ENCODE measurements at regions not wholly inside any gene's neighbourhood (a gene's known extent, or its start where the extent isn't known, plus 50 kb on each side); places are given as distances from the start of the nearest gene placed in this dataset.

- no peak for TF ChIP-seq ATF3 (IDR thresholded peaks at IDR 0.05)
- TF ChIP-seq HNF4A (conservative IDR thresholded peaks at IDR 0.05) = no peak
- no peak for TF ChIP-seq GABPA (IDR thresholded peaks at IDR 0.05 in 1 of 2, conservative IDR thresholded peaks at IDR 0.05 in 1 of 2)
- no peak for TF ChIP-seq HNF4G (IDR thresholded peaks at IDR 0.05)
- TF ChIP-seq MAX (IDR thresholded peaks at IDR 0.05) = no peak
- TF ChIP-seq ZBTB33 (IDR thresholded peaks at IDR 0.05) = no peak
- TF ChIP-seq FOXA2 (IDR thresholded peaks at IDR 0.05) = no peak
- no peak for TF ChIP-seq RXRA (IDR thresholded peaks at IDR 0.05)
- no peak for TF ChIP-seq RAD21 (IDR thresholded peaks at IDR 0.05)
- no peak for TF ChIP-seq SP1 (IDR thresholded peaks at IDR 0.05)
- no peak for TF ChIP-seq EGR1 (IDR thresholded peaks at IDR 0.05; ENCODE audit: low read depth in 2 of 2)
- no peak for TF ChIP-seq TAF1 (conservative IDR thresholded peaks at IDR 0.05)
- no peak for TF ChIP-seq JUND (IDR thresholded peaks at IDR 0.05)
- Histone ChIP-seq H3K4me3 (ENCODE audit: low read depth in 1 of 3, low read length in 3 of 3) (no peak overlapping the region), H3K9ac (ENCODE audit: low read depth in 1 of 2, low read length in 2 of 2) (no peak overlapping the region), H3K36me3 (ENCODE audit: control insufficient read depth in 4 of 4, insufficient read depth in 3 of 4, low read depth in 1 of 4, low read length in 3 of 4) (no peaks in the 10 kb centered on the region), H3K27ac (ENCODE audit: low read depth in 1 of 2, low read length in 2 of 2) (no peak overlapping the region), H3K4me1 (ENCODE audit: control insufficient read depth in 4 of 4, insufficient read depth in 4 of 4, low read length in 3 of 4) (no peaks in the 10 kb centered on the region), H3K27me3 (ENCODE audit: control insufficient read depth in 4 of 4, insufficient read depth in 4 of 4, low read length in 3 of 4) (no peaks in the 10 kb centered on the region), H3K9me3 (ENCODE audit: control insufficient read depth in 4 of 4, low read length in 3 of 4) (no peaks in the 10 kb centered on the region)
- no peak for DNase-seq (ENCODE audit: low spot score)
- WGBS = 66% methylated on average over 4 of the region's 4 CpGs
These were observed 75.6 kb downstream of the PRL start for GRCh38 chr6:22221211-22221610.

- TF ChIP-seq TAF1 (conservative IDR thresholded peaks at IDR 0.05) (no peak), ATF3 (IDR thresholded peaks at IDR 0.05) (no peak), YY1 (IDR thresholded peaks at IDR 0.05) (no peak), HNF4A (conservative IDR thresholded peaks at IDR 0.05) (no peak), SP1 (IDR thresholded peaks at IDR 0.05) (no peak), ZBTB33 (IDR thresholded peaks at IDR 0.05) (no peak), HNF4G (IDR thresholded peaks at IDR 0.05) (no peak), GABPA (IDR thresholded peaks at IDR 0.05 in 1 of 2, conservative IDR thresholded peaks at IDR 0.05 in 1 of 2) (no peak), EGR1 (IDR thresholded peaks at IDR 0.05; ENCODE audit: low read depth in 2 of 2) (no peak), FOXA2 (IDR thresholded peaks at IDR 0.05) (no peak)
- TF ChIP-seq, protein P1, sequence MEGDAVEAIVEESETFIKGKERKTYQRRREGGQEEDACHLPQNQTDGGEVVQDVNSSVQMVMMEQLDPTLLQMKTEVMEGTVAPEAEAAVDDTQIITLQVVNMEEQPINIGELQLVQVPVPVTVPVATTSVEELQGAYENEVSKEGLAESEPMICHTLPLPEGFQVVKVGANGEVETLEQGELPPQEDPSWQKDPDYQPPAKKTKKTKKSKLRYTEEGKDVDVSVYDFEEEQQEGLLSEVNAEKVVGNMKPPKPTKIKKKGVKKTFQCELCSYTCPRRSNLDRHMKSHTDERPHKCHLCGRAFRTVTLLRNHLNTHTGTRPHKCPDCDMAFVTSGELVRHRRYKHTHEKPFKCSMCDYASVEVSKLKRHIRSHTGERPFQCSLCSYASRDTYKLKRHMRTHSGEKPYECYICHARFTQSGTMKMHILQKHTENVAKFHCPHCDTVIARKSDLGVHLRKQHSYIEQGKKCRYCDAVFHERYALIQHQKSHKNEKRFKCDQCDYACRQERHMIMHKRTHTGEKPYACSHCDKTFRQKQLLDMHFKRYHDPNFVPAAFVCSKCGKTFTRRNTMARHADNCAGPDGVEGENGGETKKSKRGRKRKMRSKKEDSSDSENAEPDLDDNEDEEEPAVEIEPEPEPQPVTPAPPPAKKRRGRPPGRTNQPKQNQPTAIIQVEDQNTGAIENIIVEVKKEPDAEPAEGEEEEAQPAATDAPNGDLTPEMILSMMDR (IDR thresholded peaks at IDR 0.05; ENCODE audit: low read depth, low read length, missing input control) = no peak
- H3K36me3 ChIP-seq (ENCODE audit: control insufficient read depth in 4 of 4, insufficient read depth in 3 of 4, low read depth in 1 of 4, low read length in 3 of 4) = no peaks in the 10 kb centered on the region
- DNase-seq (ENCODE audit: low spot score) = no peak
- no peak overlapping the region for H3K9ac ChIP-seq (ENCODE audit: low read depth in 1 of 2, low read length in 2 of 2)
- no peaks in the 10 kb centered on the region for H3K9me3 ChIP-seq (ENCODE audit: control insufficient read depth in 4 of 4, low read length in 3 of 4)
- no peak overlapping the region for H3K27ac ChIP-seq (ENCODE audit: low read depth in 1 of 2, low read length in 2 of 2)
- WGBS = 89% methylated on average over 3 of the region's 3 CpGs
- no peaks in the 10 kb centered on the region for H3K27me3 ChIP-seq (ENCODE audit: control insufficient read depth in 4 of 4, insufficient read depth in 4 of 4, low read length in 3 of 4)
- H3K4me1 ChIP-seq (ENCODE audit: control insufficient read depth in 4 of 4, insufficient read depth in 4 of 4, low read length in 3 of 4) = no peaks in the 10 kb centered on the region
- no peak overlapping the region for H3K4me3 ChIP-seq (ENCODE audit: low read depth in 1 of 3, low read length in 3 of 3)
These were observed 75.2 kb downstream of the PRL start for GRCh38 chr6:22221630-22222029.
